HG03565 (cell line): ENCODE measurements at regions not wholly inside any gene's neighbourhood (a gene's known extent, or its start where the extent isn't known, plus 50 kb on each side); places are given as distances from the start of the nearest gene placed in this dataset.
A peak's percentile ranks its signal among the peaks of the same experiment; 100 is the strongest.
"Not testable (repeated sequence)": the region's sequence is repeated elsewhere in the genome, so short reads cannot be mapped to it uniquely, and the experiment has no call there.

Experiments
- ATAC-seq: cut with Tn5 transposase; IDR thresholded peaks from one replicate; pipeline ENCODE4 v1.9.1; 2021; ENCODE audit warnings: mild to moderate bottlenecking, moderate library complexity; ENCODE audit not compliant: unreplicated experiment

DNA sequence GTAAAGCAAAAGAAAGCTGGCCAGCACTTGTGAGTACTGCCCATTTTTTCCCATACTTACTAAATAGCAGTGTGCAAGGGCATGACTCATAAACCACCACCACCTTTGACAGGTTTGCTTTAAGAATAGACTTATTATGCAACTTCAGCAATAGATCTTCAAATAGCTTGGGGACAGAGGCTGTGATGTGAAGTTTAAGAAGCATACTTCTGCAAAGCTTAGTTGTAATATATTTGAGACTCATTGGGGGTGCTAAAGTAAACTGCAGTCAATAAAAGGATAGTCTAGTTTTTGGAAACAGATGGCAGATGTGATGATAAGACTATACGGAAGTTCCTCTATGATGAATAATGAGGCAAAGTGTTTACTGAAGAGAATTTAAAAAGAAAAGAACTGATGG is 210.0 kb downstream of the PLA2G4A start:
- ATAC-seq, result no peak

DNA sequence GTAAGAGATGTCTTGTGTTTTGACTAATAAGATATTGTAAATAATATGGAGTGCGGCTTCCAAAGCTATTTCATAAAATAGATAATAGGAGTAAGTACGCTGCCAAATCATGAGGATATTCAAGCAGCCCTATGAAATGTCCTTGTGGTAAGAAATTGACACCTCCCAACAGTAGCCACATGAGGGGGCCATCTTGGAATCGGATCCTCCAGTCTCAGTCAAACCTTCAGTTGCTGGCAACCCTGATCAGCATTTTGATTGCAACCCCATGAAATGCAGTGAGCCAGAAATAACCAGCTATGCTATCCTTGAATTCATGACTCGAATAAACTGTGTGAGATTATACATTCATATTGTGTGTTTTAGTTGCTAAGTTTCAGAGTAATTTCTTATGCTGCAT is 212.4 kb downstream of the PLA2G4A start:
- no peak for ATAC-seq

DNA sequence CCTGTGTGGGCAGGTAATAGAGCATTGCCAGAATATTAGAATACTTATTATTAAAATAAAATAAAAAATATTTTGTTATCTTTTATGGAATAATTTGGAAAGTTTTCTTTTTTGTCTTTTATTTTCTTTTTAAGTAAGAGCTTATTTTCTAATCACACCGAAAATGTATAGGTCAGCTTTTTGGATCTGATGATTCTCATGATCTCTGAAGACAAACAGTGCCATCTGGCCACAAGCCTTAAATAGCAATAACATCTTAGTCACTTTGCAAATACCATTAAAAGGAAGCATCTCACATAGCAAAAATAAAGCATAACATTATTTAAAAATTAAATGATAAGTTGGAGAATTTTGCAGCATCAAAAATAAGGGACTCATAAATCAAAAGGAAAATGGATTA is 213.8 kb downstream of the PLA2G4A start:
- ATAC-seq, result no peak

DNA sequence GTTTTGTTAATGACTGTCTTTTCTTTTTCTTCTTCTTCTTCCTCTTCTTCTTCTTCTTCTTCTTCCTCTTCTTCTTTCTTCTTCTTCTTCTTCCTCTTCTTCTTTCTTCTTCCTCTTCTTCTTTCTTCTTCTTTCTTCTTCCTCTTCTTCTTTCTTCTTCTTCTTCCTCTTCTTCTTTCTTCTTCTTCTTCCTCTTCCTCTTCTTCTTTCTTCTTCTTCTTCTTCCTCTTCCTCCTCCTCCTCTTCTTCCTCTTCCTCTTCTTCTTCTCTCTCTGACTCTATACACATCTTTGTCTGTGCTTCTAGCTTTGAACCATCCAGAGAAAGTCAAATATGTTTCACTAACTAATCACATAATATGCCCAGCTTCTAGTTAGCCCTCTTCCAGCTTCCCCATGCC is 214.7 kb downstream of the PLA2G4A start:
- not testable (repeated sequence) for ATAC-seq

DNA sequence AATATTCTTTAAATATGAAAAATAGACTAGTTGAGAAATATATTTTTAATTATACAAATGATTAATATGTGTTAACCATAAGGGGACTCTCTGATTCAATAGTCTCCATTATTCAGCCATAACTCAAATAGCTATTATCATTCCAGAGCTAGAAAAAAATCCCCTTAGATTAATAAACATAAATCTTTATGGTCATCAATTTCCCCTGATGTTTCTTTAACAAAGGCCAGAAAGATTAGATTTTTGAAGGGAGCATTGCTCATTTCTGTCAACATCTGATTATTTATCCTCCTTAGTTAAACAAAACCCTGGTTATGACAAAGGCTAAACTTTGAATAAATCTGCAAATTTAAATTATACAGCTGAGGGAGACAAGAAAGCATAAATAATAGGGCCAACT is 215.7 kb downstream of the PLA2G4A start:
- ATAC-seq, result no peak

DNA sequence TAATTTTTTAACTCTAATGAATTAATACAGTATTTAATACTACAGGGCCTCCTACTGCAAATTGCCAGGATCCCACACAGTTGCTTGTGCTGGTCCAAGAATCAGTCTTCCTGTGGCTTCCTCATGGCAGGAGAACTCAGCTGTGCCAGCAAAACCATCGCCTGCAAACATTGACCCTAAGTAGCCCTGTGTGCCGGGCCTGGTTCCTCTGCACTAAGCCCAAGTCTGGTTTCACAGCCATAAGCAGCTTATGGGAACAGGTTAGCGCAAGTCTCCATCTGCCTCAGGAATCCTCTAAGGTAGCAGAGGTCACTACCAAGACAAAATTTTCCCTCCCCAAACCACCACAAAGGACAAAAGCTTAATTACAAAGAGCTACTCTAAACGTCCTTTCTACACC is 216.6 kb downstream of the PLA2G4A start:
- no peak for ATAC-seq

DNA sequence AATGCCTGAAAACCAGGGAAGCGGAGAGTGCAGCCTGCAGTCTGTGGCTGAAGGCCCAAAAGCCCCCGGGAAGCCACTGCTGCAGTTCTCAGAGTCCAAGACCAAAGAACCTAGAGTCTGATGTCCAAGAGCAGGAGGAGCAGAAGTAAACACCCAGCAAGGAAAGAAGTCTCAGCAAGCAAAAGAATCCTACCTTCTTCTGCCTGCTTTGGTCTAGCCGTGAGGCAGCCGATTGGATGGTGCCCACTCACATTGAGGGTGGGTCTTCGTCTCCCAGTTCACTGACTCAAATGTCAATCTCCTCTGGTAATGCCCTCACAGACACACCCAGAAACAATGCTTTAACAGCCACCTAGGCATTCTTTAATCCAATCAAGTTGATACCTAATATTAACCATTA is 217.5 kb downstream of the PLA2G4A start:
- no peak for ATAC-seq

DNA sequence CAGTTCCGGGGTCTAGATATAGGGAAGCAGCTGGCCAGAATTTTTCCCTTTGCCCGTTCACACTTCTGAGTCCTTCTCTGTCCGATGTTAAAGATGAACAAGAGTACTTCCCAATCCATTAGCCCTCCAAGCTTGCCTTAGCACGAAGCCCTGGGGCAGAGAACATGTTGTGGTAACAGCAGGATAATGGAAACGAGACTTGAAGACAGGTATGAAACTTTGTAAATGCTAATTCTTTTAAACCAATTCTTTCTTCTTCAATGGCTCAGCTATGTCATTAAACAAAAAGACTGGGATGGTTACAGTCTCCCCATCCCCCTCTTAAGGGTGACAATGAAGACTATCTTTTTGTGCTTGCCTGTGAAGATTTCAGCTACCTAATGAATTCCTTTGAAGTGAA is 218.5 kb downstream of the PLA2G4A start:
- ATAC-seq, result no peak

DNA sequence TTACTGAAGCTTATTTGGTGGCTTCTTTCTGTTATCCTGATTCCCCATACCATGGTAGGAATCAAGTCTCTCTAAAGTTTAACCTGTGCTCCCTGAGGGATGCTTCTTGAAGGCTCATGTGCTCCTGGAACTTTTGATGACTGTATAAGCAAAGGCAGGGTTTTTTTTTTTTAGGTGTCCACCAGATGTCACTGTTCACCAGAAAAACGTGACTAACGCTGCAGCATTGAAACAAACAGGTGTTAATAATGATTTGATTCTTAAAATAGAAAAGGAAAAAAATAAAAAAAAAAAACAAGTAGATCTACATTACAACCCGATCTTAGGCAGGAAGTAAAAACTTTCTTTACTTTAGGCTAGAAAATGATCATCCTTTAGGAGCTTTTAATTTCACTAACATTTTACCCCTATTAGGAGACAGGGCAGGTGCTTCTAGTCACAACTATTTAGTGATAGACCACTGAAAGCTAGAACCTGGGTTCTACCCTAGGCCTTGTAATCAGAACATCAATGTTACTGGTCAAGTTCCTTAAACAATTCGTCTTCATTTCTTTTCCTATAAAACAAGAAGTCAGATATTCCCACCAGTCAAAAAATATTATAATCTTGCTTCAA is 223.0 kb downstream of the PLA2G4A start:
- peak; percentile 69 for ATAC-seq

DNA sequence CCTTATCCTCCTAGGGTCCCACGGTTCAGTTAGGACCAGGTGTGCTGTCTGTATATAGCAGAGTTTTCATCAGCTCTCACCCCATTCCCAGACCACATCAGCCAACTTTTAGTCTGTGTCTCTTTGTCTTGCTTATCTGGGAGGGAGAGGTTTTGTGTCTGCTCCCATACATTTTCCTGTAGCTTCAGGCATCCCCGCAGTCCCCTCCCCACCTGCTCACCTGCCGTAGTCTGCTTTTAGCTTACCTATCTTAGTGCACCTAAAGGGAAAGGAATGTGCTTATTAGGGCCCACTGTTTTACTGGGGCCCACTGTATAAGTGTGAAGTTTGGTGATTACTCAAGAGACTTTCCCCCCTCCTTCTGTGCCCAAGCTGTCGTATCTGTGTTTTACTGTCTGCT is 225.1 kb downstream of the PLA2G4A start:
- no peak for ATAC-seq

DNA sequence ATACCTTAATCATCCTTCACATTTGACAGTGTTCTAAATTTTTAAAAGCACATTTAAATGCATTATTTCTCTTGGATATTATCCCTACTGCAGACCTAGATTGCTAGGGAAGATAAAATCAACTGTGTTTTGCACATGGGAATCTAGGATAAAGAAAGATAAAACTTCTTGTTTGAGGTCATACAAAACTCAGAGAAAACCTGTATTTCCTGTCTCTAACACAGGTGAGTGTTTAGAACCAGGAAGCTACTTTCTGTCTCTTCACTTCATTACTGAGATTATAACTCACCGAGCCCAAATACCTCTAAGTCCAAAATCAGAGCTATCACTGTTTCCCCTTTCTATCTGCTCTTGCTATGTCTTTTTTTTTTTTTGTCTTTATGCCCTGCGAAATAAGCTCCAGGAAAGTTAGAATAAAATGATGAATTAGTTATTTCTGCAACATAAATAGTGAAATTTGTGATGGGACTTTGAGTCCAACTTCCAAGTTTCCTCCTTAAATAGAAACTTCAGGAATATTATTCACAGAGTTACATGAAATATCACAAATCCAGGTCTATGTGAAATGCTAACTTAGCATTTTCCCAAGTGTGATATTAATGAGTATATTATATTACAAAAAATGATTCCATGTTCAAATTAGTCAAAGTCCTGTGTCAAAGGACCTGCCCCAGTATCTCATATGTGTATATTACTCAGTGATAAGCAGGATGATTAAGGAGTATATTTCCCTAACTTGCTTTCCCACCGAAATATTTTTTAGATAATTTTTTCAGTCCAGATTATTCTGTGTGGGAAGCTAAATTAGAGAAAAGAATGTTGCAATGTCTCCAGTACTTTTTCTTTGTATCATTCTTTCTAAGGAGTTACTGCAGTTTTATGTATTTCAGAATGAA is 226.4 kb downstream of the PLA2G4A start:
- no peak for ATAC-seq

DNA sequence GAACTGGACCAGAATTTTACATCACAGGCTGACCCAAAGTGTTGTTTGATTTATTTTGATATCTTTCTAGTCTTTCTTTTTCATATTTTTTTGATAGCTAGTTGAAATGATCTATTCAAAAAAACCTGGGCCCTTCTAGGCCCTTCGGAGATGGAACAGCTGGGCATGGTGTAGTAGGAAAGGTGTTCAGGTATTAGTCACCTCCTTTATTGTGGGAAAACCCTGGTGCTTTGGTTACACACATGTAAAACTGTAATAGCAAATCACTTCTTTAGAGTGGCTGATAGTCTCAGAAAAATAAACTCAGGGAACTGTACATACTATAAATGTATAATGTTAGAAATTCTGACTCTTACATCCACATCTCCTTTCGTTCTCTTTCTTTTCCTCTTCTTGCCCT is 234.5 kb downstream of the PLA2G4A start:
- no peak for ATAC-seq

DNA sequence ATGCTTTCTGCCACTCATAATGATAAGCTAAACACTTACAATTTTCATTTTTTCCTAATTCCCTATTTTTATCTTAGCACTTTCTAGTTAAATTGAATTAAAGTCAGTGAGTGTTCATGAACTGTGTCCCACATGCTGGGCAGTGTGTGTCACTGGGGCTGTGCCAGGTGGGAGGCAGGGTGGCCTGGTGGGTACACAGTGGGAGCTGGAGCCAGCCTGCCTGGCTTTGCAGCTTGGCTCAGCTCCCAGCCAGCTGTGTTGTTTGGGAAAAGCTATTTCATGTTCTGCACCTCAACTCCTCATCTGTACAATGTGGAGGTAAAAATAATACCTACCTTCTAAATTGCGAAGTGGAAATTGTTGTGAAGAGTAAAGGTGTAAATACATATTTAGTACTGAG is 238.4 kb downstream of the PLA2G4A start:
- no peak for ATAC-seq

DNA sequence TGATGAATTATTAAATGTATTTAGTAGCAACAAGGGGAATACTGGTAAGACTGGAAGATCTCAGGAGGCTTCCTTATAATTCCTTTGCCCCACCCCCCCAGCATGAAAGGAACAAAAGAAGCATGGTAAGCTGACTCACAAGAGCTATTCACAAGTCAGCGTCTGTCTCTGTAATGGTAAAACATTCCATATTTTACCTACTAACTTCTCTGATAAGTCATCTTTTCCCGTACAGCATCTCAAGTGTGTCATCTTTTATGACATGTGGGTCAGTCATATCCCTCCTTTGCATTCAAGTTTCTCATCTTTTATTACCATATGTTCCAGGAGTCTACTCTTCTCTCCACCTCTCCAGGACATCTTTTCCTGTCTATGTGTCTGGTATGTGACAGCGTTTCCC is 241.3 kb downstream of the PLA2G4A start:
- ATAC-seq, result no peak

DNA sequence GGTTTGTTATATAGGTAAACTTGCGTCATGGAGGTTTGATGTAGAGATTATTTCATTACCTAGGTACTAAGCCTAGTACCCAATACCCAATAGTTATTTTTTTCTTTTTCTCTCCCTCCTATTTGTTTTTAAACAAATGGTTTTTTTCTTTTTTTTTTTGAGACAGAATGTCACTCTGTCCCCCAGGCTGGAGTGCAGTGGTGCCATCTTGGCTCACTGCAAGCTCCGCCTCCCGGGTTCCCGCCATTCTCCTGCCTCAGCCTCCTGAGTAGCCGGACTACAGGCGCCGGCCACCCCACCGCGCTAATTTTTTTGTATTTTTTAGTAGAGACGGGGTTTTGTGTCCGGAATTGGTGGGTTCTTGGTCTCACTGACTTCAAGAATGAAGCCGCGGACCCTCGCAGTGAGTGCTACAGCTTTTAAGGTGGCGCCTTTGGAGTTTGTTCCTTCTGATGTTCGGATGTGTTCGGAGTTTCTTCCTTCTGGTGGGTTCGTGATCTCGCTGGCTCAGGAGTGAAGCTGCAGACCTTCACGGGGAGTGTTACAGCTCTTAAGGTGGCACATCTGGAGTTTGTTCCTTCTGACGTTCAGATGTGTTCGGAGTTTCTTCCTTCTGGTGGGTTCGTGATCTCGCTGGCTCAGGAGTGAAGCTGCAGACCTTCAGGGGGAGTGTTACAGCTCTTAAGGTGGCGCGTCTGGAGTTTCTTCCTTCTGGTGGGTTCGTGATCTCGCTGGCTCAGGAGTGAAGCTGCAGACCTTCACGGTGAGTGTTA is 243.7 kb downstream of the PLA2G4A start:
- ATAC-seq, result not testable (repeated sequence)

DNA sequence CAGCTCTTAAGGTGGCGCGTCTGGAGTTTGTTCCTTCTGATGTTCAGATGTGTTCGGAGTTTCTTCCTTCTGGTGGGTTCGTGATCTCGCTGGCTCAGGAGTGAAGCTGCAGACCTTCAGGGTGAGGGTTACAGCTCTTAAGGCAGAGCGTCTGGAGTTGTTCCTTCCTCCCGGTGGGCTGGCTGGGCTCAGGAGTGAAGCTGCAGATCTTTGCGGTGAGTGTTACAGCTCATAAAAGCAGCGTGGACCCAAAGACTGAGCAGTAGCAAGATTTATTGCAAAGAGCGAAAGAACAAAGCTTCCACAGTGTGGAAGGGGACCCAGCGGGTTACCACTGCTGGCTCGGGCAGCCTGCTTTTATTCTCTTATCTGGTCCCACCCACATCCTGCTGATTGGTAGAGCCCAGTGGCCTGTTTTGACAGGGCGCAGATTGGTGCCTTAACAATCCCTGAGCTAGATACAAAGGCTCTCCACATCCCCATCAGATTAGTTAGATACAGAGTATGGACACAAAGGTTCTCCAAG is 244.3 kb downstream of the PLA2G4A start:
- ATAC-seq, result not testable (repeated sequence)

DNA sequence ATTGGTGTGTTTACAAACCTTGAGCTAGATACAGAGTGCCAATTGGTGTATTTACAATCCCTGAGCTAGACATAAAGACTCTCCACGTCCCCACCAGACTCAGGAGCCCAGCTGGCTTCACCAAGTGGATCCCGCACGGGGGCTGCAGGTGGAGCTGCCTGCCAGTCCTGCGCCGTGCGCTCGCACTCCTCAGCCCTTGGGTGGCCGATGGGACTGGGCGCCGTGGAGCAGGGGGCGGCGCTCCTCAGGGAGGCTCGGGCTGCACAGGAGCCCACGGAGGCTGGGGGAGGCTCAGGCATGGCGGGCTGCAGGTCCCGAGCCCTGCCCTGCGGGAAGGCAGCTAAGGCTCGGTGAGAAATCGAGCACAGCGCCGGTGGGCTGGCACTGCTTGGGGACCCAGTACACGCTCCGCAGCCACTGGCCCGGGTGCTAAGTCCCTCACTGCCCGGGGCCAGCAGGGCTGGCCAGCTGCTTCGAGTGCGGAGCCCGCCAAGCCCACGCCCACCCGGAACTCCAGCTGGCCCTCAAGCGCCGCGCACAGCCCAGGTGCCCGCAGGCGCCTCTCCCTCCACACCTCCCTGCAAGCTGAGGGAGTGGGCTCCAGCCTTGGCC is 245.0 kb downstream of the PLA2G4A start:
- not testable (repeated sequence) for ATAC-seq

DNA sequence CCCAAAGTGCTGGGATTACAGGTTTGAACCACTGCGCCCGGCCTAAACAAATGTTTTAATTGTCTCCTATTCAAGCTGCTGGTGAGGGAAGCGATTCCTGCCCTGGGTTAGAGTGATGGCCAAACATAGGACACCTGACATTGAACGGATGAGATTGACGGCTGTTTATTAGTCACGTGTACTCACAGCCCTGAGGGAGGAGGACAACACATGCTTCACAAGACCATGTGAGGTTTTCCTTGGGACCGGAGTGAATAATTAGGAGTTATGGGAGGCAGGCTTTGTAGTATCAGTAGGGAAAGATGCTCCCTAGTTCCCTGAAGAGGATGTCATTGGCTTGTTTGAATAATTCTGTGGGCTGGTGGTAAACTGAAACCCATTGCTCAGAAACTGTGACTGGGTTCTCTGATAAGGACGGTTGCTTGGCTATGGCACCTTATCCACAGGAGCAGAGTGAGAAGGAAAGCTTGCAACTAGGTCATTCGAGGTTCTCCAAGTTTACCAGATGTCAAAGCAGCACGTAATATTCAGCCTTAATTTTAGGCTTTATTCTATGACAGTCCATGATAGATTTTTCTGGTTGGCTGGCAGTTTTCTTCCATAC is 245.8 kb downstream of the PLA2G4A start:
- no peak for ATAC-seq

DNA sequence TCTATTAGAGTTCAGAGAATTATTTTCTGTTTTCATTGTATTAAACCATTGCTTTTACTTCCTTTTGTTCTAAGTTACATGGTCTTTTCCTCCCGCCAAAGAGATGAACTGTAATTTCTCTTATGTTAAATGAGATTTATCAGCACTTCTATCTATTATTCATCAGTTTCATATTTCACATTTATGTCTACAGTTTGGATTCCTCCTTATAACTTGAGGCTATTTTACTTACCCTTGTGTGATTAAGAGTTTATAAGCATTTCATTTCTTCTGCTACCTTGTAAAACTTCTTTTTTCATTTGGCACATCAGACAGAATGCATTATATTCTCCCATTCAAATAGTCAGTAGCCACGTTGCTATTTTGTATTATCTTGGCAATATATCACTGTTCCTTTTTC is 248.2 kb downstream of the PLA2G4A start:
- no peak for ATAC-seq

DNA sequence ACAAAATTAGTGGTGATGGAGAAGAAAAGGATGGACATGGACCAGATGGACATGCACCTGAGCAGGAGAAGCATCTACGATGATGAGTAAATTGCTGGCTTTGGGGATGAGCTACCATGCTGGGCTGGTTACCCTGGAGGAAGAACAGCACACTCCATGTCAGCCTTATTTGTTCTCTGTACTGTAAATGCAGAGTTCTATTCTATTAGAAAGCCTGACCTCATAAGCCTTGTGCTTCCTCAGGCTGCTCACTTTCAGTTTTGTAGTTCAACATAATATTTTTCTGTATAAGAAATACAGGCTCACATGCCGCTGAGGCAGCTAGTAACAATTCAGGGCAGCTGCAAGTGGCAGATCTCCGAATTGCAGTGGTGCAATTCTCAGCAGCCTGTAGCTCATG is 249.6 kb downstream of the PLA2G4A start:
- ATAC-seq, result no peak

DNA sequence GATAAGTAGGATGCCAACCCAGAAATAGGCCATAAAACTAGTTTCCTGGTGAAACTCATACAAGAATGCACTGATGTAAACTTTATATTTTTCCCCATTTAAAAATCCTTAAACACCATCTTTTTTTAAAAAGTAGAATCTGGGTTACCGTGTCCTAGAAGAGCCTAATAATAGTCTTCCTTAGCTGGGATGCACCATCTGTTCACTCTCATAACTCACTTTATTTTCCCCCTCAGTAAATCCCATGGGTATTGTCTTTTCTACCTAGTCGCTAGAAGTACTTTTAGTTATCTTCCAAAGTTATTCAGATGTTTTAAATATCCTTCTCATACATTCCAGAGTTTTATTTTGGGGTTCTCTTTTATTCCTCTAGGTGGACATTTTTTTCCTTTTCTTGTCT is 250.2 kb downstream of the PLA2G4A start:
- ATAC-seq, result no peak
